NOMO-1 (cell line): ENCODE measurements at regions not wholly inside any gene's neighbourhood (a gene's known extent, or its start where the extent isn't known, plus 50 kb on each side); places are given as distances from the start of the nearest gene placed in this dataset.

Experiments used
- DNase-seq, 2 experiments: peaks; one replicate each; lab custom pipeline; 2025; ENCODE audit not compliant: unreplicated experiment in 2 of 2; lab: John Stamatoyannopoulos, UW

DNA sequence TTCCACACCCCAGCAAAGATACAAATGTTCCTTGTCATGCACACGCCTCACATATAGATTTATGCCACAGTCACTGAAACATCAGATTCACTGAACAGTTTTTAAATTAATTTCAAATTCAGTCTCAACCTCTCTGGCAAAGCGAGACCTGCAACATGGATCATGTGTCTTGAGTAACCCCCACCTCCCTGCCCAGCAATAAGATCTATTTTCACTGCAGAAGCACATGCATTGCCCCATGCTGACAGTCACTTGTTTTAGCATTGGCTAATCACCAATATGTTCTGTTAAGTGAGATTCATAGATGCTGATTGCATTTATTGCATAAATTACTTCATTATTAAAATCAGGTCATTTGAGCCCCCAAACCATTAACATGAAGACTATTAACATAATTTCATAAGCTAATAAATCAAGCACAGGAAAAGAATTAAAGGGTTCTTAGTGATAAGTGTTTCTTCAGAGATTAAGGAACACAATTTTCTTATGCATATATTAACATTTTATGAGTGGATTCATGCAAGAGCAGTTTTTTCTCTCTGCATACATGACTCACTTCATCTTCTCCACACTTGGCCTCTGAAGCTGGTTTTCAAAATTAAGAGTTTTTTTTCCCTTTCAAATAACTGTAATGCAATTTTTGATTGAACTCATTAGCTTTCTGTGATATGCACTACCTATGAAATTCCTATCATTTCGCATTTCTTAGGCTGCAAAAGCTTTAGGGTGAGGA lies 173.2 kb upstream of the SOX4 start:
- DNase-seq = no peak

DNA sequence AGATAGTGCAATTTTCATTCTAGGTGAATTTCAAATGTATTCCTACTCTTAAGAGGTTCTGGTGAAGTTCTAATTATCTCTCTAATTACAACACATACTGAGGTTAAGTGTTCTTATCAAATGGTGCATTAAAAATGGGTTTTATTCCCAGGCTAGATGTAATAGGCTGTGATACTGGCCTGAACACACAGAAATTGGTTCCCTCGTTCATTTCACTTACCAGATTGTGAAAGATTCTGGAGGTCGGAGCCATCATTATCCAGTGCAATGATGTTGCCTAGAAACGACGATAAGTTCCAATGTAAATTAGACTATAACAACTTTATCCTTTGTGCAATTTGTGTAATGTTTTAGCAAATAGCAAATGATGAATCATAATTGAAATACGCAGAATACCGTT lies 172.6 kb upstream of the SOX4 start:
- no peak for DNase-seq

DNA sequence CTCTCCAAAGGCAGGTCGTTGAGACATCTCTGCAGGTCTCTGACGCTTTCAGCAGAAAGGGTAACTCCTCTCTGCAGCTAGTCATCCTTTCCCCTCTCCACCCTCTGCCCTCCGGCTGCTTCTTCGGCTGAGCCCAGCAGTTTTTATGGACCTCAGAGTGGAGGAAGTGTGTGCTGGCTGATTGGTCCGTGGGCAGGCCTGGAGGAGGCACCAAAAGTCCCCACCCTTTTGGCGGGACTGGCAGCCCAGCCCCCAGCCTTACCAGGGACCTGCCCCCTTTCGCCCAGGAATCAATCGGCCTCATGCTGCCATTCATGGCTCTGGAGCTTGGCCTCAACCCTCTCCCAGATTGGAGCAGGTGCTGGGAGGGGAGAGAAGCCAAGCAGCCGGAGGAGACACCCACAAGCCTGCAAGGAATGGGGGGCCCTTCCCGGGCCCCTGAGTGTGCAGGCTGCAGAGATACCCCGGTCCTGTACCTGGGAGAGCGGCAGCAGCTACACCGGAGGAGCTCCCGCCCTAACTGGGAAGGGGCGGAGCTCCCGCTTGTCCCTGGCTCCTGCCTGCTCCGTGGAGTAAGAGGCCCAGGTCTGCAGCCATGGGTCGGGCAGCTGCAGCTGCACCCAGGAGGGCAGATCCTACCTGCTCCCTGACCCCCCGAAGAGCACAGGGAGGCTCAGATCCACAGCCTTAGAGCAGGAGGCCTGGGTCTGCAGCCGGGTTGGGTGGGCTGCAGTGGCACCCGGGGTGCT lies 170.3 kb upstream of the SOX4 start:
- DNase-seq = no peak

DNA sequence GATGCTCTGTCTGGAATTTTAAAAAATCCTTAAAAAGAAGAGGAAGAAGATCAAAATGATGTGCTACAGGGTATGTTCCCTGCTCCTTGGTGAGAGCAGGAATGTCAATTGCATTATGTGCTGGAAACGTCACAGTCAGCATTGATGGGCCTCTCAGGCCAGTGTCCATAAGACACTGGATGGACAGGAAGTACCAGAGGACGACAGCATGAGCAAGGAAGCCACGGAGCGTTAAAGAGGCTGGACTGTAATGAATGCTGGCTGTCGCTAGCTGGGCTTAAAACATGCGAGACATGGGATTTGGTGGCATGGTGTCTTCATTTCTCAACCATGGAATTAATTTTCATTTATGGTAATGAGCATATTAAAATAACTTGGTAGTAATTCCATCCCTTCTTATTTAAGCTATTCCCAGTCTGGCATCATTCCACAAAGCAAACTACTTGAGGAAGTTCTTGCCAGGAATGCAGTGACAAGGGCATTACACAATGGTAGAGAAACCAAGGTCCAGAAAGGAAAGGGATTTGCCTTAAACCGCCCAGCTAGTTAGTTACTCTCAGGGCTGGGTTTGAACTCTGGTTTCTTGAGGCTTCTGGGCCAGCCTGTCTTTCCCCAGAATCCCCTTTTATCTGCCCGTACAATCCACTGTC lies 166.6 kb upstream of the SOX4 start:
- no peak for DNase-seq

DNA sequence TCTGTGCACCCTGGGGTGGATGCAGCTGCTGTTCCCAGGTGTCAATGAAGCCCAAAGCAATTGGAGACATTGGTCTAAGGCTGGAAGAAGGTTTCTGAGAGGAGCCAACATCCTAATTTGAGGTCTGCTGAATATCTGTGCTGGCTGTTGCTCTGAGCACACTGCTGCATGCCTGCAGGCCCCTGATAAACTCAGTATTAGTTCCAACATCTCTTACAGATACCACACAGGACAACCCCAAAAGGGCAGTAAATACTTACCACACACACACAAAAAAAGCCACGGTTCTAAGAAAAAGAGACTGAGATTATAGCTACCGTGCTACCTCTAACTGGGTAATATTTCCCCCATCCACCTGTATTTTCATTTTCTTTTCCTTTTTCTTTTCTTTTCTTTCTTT lies 164.3 kb upstream of the SOX4 start:
- no peak for DNase-seq

DNA sequence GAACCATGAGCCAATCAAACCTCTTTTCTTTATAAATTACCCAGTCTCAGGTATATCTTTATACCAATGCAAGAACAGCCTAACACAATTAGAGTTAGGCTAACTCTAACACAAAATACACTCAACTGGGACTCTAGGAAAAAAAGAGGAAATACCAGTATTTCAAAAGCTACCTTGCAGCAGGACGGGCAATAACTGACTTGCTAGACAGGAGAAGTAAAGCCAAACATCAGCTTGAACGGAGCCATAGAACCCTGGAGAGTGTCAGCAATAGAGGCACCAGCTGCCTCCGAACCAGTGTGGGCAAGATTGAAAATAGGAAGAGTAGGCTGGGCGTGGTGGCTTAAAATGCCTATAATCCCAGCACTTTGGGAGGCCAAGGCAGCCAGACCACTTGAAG lies 162.0 kb upstream of the SOX4 start:
- peak; percentile 67 to 75 for DNase-seq

DNA sequence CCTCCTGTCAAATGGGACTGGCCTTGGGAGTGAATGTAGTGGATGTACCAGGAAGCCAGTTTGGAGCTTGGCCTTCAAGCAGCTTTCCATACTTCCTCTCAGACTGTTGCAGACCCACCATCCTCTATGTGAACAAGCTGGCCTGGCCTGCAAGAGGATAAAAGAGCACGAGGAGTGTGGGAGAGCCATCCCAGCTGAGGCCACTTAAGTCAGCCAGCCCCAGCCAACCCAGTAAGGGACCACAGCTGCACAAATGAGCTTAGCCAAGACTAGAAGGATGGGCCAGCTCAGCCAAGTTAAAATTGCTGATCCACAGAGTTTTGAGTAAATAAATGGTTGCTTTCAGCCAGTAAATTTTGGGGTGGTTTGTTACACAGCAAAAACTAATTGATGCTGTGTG lies 156.9 kb upstream of the SOX4 start:
- DNase-seq = no peak

DNA sequence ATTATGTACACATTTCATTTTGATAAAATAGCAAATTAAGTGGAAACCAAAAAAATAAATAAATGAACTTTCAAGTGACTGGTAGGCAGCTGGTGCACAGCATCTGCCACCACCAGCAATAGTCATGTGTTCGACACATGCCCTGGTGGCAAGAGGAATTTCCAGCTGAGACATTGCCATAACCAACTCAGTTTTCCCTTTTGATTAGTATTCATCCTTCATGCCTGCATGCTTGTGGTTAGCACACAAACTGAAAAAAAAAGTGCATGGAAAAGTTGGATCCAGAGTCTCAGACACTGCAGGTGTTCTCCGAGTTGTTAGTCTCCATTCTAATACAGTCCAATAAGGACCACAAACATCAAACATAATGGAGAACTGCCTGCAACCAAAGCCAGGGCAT lies 156.0 kb upstream of the SOX4 start:
- no peak for DNase-seq

DNA sequence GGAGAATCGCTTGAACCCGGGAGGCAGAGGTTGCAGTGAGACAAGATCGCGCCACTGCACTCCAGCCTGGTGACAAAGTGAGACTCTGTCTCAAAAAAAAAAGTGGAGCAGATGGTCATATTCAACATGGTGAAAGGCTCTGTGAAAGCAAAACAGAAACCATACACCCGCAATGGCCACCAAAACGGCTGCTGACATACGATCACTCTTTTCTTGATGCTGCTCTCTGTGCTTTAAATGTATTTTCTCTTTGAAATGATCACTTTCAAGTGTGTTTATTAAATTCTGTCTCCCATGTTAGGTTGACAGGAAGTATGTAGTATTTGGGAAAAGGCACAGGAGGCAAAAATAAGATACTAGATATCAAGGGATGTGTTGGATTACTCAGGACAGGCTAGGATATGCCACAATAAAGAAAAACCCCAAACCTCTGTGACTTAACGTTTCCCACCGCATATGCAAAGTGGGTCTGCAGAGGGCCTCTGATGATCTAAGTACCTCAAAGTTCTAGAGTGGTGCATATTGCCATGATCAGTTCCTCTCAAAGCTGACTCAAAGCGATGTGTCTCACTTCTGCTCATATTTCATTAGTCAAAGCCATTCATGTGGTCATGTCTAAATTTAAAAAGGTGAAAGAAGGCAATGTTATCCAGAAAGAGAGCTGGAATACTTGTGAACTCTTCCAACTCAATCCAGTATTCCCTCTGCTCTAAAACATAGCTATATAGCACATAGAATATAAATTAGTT lies 155.1 kb upstream of the SOX4 start:
- peak; percentile 66 to 89 for DNase-seq

DNA sequence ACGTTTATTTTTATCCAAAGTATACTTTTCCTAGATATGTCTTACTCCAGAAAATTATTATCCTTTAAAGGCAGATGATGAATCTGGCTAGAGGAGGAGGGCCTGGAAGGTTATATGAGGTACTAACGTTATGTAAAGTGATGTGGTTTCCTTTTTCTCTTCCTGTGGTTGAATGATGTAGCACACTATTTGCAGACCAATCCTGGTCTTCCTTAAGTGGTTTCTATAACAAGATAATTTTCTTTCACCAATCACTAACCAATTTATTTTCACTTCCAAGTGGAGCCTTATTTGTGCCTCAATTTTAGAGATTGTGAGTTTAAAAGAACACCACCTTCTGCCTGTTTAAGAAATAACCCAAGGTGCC lies 154.6 kb upstream of the SOX4 start:
- peak; percentile 55 to 88 for DNase-seq

DNA sequence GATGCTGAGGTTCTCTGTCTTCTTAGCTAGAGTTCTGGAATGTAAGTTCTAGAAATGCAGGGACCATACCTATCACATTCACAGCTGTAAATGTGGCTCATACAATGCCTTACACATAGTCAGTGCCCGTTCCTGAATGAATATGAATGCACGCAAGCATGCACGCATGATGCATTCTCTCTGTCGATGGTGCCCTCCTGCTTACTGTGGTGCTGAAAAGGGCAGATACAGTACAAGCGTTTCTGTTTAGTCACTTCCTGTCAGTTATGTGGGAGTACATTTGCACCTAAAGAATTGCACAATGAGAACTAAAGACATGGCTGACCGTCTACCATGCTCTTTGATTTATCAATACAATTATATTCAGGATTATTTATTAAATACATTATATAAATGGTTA lies 152.2 kb upstream of the SOX4 start:
- peak; percentile 49 to 75 for DNase-seq

DNA sequence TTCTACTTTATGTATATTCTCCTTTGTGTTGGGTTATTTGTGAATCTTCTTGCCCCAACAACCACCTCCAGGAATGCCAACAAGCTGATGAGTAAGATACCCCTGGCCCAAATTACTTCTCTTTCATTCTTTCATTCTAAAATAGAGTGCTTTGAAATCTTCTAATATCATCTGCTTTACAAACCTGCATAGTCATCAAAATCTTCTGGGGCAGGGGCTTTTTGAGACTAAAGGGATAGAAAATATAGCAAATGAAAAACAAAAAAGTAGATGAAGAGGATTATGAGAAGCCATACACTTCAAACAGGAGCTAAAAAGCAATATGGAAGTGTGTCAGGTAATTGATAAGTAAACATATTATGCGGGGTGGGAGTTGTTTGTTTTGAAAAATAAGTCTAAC lies 150.7 kb upstream of the SOX4 start:
- no peak for DNase-seq

DNA sequence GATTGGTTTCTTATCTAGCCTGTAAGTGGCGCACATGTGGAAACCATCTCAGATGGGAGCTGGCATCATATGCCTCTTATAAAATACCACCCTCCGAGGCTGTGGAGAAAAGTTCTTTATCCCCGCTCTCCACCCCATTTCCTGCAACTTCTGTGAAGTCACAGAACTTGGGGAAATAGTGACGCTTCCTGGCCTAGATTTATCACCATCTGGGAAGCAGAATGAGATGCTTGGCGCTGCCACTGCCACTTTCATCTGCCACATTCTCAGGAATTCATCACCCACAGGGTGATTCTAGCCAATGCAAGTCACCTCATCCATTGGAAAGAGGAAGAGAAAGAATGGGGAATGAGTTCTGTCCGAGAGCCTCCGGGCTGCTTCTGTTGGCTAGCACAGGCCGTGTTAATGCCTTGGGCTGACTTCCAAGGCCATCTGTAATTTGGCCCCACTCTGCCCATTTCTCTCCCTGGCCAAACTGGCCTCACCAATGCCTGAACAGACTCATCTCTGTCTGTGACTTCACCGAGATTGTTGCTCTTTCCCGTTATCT lies 148.8 kb upstream of the SOX4 start:
- no peak for DNase-seq

DNA sequence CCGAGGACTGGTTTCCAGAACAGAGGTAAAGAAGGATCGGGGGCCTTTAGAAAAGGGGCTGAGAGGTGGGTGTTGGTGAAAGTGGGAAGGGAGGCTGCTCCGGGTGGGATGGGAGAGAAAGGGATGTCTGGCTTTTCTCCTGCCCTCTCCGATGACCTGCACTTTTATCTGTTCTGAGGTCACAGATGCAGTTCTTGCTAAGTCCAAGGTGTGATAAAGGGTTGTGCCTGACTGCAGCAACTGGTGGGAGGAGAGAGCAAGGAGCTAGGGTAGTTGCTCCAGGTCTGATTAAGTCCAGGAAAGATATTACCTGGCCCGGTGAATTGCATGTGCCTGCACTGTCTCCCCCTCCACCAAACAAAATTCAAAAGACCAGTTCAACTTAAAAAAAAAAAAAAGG lies 145.6 kb upstream of the SOX4 start:
- DNase-seq = no peak

DNA sequence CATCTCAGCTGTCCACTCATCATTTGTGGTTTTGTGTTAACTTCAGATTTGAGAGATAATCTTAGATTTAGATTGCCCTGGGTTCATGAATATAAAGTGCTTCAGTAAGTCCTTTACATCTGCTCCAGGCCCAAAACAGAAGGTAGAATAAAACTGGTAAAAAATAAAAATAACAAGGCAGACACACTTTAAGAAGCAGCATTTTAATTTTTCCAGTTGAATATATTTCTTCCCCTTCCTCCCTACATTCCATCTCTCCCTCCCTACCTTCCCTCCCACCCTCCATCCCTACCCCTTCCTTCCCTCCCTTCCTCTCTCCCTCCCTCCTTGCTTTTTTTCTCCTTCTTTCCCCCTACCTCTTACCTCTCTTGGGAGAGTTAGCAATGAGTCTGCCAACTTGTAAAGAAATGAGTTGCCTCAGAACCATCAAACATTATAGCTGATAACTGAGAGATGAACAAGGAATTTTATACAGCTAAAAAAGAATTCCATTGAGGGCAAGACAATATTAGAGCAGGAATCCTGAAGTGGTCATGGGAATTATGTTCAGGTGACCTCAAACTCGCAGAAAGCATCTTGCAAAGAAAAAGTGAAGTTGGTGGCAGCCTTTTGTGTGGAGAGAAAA lies 145.0 kb upstream of the SOX4 start:
- DNase-seq = no peak

DNA sequence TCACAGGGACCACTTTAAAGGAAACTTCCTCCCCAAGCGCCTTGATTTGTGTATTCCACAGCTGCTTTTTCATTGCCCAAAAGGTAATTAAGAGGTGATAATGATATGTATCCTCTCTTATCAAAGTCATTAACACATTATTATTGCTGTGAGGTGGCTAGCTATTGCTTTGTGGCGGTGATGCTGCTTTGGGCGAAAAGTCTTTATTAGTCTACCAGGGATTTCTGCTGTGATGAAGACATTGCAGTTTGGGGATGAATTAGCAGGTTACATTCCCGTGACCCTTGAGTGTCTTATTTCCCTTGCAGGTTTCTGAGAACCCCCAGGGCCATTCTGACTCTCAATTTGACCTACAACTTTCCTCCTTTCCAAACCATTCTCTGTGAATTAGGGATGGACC lies 143.4 kb upstream of the SOX4 start:
- DNase-seq = no peak

DNA sequence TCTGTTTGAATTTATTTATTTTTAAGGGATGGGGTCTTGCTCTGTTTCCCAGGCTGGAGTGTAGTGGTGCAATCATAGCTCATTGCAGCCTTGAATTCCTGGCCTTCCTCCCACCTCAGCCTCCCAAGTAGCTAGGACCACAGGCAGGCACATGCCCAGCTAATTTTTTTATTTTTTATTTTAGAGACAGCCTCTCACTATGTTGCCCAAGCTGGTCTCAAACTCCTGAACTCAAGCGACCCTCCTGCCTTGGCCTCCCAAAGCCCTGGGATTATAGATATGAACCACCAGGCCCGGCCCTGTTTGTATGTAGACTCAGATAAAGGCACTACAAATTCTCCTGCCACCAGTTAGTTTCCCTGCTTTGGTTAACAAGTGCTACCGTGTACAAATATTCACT lies 142.9 kb upstream of the SOX4 start:
- no peak for DNase-seq

DNA sequence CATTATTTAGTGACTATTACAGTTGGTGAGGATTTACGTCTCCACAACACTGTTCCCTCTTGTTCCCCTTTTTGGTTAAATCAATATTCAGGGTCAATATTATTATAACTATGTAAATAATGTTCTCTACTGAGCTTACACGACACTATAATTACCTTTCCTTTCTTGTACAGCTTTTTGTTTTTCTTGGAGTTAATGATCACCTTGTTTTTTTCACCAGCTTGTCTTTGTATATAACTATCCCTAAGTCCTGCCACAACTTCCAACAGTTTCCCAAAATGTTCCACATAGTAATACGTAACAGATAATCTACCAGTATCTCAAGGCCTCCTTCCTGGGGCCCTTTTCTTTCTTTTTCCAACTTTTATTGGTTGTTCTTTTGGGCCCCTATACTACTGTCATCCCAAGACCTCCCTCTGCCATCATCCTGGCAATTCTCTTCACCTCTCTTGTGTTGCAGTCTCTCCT lies 142.0 kb upstream of the SOX4 start:
- DNase-seq = no peak

DNA sequence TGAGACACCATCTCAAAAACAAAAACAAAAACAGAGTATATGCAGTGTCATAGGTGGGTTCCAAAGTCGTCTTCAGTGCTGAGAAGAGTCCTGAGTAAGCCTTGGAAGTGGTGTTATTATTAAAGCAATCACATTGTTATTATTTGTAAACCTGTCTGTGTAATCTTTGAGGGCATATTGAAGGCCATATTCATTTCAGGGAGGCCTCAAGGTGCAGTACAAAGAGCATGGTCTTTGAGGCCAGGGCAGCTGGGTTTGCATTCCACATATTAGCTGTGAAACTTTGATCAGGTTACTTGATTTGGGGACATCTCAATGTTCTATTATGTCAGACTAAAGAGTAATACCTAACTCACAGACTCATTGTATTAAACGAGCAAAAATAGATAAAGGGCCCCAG lies 139.3 kb upstream of the SOX4 start:
- no peak for DNase-seq

DNA sequence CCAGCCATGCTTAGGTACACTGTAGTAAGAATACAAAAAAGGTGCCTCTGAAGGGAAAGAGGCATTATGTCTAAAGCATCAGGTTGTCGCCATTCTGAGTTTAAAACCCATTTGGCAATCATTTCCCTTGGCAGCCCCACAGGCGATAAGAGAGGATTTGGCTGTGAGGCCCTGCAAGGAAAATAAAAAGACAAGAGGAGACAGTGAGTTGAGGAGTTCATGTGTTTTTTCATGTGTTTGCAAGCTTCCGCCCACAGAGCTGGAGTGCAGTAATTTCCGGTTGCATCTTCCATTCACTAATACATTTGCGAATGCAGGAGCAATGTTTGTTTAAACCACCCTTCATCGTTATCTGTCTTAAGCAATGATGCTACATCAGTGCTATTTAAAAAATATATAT lies 138.5 kb upstream of the SOX4 start:
- DNase-seq = no peak

DNA sequence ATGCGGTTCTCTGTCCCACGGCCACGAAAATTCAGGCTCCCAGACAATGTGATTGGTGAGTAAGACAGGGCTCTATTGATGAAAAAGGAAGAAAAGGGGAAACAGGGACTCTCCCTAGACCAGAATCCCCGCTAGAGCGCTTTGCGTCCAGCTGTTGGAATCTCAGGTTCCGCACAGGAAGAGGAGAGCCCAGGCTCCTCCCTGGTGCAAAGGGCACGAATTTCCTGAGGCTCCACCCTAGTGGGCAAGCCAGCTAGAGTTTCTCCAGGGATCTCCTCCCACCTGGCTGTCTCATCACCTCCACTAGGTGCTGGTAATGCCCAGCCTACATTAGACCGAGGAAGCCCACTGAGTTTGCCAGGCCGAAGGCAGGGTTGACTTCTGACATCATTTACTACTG lies 135.9 kb upstream of the SOX4 start:
- no peak for DNase-seq
